ENCODE measurements at regions not wholly inside any gene's neighbourhood (a gene's known extent, or its start where the extent isn't known, plus 50 kb on each side); places are given as distances from the start of the nearest gene placed in this dataset.

DNA sequence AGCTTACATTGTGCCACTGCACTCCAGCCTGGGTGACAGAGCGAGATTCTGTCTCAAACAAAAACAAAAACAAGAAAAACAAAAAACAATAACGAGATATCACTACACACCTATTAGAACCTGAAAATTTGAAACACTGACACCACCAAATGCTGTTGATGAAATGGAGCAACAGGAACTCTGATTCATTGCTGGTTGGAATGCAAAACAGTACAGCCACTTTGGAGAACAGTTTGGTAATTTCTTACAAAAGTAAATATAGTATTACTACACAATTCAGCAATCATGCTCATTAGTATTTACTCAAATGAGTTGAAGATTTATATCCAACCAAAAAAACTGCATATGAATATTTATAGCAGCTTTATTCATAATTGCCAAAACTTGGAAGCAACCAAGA, 135.8 kb upstream of the AKIRIN2 start:
- no peaks in the 10 kb centered on the region for H3K9me3 ChIP-seq (ENCODE audit: control insufficient read depth in 2 of 3, insufficient read depth in 1 of 3, low read length in 3 of 3)
- intact Hi-C loops (cut with DNase I) = no loop called here
- no peak overlapping the region for H3K4me3 ChIP-seq (ENCODE audit: low read length in 3 of 3)
- TF ChIP-seq, protein P1, sequence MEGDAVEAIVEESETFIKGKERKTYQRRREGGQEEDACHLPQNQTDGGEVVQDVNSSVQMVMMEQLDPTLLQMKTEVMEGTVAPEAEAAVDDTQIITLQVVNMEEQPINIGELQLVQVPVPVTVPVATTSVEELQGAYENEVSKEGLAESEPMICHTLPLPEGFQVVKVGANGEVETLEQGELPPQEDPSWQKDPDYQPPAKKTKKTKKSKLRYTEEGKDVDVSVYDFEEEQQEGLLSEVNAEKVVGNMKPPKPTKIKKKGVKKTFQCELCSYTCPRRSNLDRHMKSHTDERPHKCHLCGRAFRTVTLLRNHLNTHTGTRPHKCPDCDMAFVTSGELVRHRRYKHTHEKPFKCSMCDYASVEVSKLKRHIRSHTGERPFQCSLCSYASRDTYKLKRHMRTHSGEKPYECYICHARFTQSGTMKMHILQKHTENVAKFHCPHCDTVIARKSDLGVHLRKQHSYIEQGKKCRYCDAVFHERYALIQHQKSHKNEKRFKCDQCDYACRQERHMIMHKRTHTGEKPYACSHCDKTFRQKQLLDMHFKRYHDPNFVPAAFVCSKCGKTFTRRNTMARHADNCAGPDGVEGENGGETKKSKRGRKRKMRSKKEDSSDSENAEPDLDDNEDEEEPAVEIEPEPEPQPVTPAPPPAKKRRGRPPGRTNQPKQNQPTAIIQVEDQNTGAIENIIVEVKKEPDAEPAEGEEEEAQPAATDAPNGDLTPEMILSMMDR (IDR thresholded peaks at IDR 0.05; ENCODE audit: borderline replicate concordance, extremely low read depth, insufficient read depth) = no peak
- FAIRE-seq = no peak
- no peaks in the 10 kb centered on the region for H3K27me3 ChIP-seq (ENCODE audit: control insufficient read depth, insufficient read depth, low read length)
- H3K36me3 ChIP-seq (ENCODE audit: control insufficient read depth in 2 of 3, insufficient read depth in 3 of 3, low read length in 3 of 3) = no peaks in the 10 kb centered on the region
- H3K9ac ChIP-seq (ENCODE audit: low read length in 3 of 3) = no peak overlapping the region
- H3K27ac ChIP-seq (ENCODE audit: low read depth in 2 of 2, low read length in 2 of 2) = no peak overlapping the region
- DNase-seq = no peak
- H3K4me1 ChIP-seq (ENCODE audit: control insufficient read depth in 2 of 3, insufficient read depth in 2 of 3, low read depth in 1 of 3, low read length in 3 of 3) = no peaks in the 10 kb centered on the region

DNA sequence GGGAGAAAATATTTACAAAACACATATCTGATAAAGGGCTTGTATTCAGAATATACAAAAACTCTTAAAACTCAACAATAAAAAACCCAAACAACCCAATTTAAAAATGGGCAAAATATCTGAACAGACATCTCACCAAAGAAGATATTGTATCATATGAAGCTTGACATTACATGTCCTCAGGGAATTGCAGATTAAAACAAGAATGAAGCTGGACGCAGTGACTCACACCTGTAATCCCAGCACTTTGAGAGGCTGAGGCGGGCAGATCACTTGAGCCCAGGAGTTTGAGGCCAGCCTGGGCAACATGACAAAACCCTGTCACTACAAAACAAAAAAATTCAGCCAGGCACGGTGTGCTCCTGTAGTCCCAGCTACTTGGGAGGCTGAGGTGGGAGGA, 135.4 kb upstream of the AKIRIN2 start:
- H3K36me3 ChIP-seq (ENCODE audit: control insufficient read depth in 2 of 3, insufficient read depth in 3 of 3, low read length in 3 of 3) = no peaks in the 10 kb centered on the region
- H3K9me3 ChIP-seq (ENCODE audit: control insufficient read depth in 2 of 3, insufficient read depth in 1 of 3, low read length in 3 of 3) = no peaks in the 10 kb centered on the region
- TF ChIP-seq, protein P1 (IDR thresholded peaks at IDR 0.05; ENCODE audit: borderline replicate concordance, extremely low read depth, insufficient read depth) = no peak
- H3K4me1 ChIP-seq (ENCODE audit: control insufficient read depth in 2 of 3, insufficient read depth in 2 of 3, low read depth in 1 of 3, low read length in 3 of 3) = no peaks in the 10 kb centered on the region
- H3K27ac ChIP-seq (ENCODE audit: low read depth in 2 of 2, low read length in 2 of 2) = no peak overlapping the region
- DNase-seq (no peak), FAIRE-seq (no peak)
- intact Hi-C loops (cut with DNase I) = no loop called here
- no peak overlapping the region for H3K4me3 ChIP-seq (ENCODE audit: low read length in 3 of 3)
- H3K9ac ChIP-seq (ENCODE audit: low read length in 3 of 3) = no peak overlapping the region
- no peaks in the 10 kb centered on the region for H3K27me3 ChIP-seq (ENCODE audit: control insufficient read depth, insufficient read depth, low read length)

GRCh38 chr6:87832025-87832825, 130.2 kb upstream of the AKIRIN2 start:
- peak overlapping the region; percentile 42 to 68 (median 51) for H3K4me3 ChIP-seq (ENCODE audit: low read length in 3 of 3)
- TF ChIP-seq, protein P1 (IDR thresholded peaks at IDR 0.05; ENCODE audit: borderline replicate concordance, extremely low read depth, insufficient read depth) = peak; percentile 23
- no peak overlapping the region for H3K27ac ChIP-seq (ENCODE audit: low read depth in 2 of 2, low read length in 2 of 2)
- H3K36me3 ChIP-seq (ENCODE audit: control insufficient read depth in 2 of 3, insufficient read depth in 3 of 3, low read length in 3 of 3) = no peaks in the 10 kb centered on the region
- intact Hi-C loops (cut with DNase I) = no loop called here
- H3K27me3 ChIP-seq (ENCODE audit: control insufficient read depth, insufficient read depth, low read length) = no peaks in the 10 kb centered on the region
- H3K9ac ChIP-seq (ENCODE audit: low read length in 3 of 3) = peak overlapping the region; percentile 30 to 43 (median 31)
- no peaks in the 10 kb centered on the region for H3K9me3 ChIP-seq (ENCODE audit: control insufficient read depth in 2 of 3, insufficient read depth in 1 of 3, low read length in 3 of 3)
- no peaks in the 10 kb centered on the region for H3K4me1 ChIP-seq (ENCODE audit: control insufficient read depth in 2 of 3, insufficient read depth in 2 of 3, low read depth in 1 of 3, low read length in 3 of 3)
- peak in 2 of 5 donors; percentile 40 to 63 for DNase-seq
- FAIRE-seq = peak; percentile 94

Data from kidney (tissue), 13 donors.